ENCODE measurements at regions not wholly inside any gene's neighbourhood (a gene's known extent, or its start where the extent isn't known, plus 50 kb on each side); places are given as distances from the start of the nearest gene placed in this dataset.

- Histone ChIP-seq H3K9me3 (no peaks in the 10 kb centered on the region), H3K4me1 (no peaks in the 10 kb centered on the region), H3K27me3 (ENCODE audit: low read depth) (no peaks in the 10 kb centered on the region), H3K4me3 (no peak overlapping the region), H3K36me3 (replicated peaks) (no peaks in the 10 kb centered on the region)
- in situ Hi-C loops (cut with MboI; ENCODE audit: low sequenced_read_pairs) = no loop called here
- no peak for DNase-seq (ENCODE audit: low spot score in 2 of 2)
Observed at GRCh38 chr11:80144897-80145594, 704.2 kb upstream of the TENM4 start.

DNA sequence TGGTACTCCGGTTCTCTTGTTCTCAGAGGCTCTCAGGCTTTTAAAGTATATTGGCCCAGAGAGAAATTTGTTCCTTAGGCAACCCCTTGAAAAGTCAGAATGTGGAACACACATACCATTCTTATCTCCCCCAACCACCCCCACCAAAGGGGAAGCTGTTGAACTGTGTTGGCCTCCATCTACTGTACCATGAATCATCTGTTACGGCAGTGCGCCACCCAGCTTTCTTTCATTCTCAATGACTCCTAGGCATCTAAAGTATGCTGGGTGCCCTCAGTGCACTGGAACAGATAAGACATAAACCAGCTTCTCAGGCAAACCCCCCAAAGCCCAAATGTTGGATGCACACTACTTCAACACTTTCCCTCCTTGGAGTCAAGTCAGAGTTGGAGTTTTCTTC lies 696.2 kb upstream of the TENM4 start:
- Histone ChIP-seq H3K4me1 (no peaks in the 10 kb centered on the region), H3K36me3 (replicated peaks) (no peaks in the 10 kb centered on the region), H3K4me3 (no peak overlapping the region), H3K27me3 (ENCODE audit: low read depth) (0 out of 2 replicates have a peak, but pooled peaks cover 4% of the 10 kb centered on the region), H3K9me3 (no peaks in the 10 kb centered on the region)
- DNase-seq (ENCODE audit: low spot score in 2 of 2) = no peak
- in situ Hi-C loops (cut with MboI; ENCODE audit: low sequenced_read_pairs) = no loop called here

DNA sequence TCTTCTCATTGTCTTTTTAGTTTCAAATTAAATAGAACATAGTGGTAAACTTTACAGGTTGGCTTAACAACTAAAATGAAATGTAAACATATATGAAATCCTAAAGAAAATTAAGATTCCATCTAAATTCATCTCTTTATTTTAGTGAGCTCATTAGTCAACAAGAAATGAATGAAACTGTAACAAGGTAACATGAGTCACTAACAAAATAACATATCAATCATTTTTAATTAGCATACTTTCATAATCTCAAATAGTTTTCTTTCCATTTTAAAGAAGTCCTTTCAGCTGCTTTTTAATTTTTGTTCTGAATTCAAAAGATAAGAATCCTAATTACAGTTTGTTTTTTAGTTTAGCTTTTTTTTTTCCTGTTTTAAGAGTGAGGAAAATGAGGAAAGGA lies 688.6 kb upstream of the TENM4 start:
- Histone ChIP-seq H3K27me3 (ENCODE audit: low read depth) (no peaks in the 10 kb centered on the region), H3K36me3 (replicated peaks) (no peaks in the 10 kb centered on the region), H3K4me3 (no peak overlapping the region), H3K9me3 (no peaks in the 10 kb centered on the region), H3K4me1 (no peaks in the 10 kb centered on the region)
- in situ Hi-C loops (cut with MboI; ENCODE audit: low sequenced_read_pairs) = no loop called here
- DNase-seq (ENCODE audit: low spot score in 2 of 2) = no peak

GRCh38 chr11:80122211-80122610 lies 681.4 kb upstream of the TENM4 start:
- Histone ChIP-seq H3K27me3 (ENCODE audit: low read depth) (0 out of 2 replicates have a peak, but pooled peaks cover 3% of the 10 kb centered on the region), H3K4me1 (no peaks in the 10 kb centered on the region), H3K4me3 (no peak overlapping the region), H3K36me3 (replicated peaks) (no peaks in the 10 kb centered on the region), H3K9me3 (no peaks in the 10 kb centered on the region)
- in situ Hi-C loops (cut with MboI; ENCODE audit: low sequenced_read_pairs) = no loop called here
- DNase-seq (ENCODE audit: low spot score in 2 of 2) = no peak

DNA sequence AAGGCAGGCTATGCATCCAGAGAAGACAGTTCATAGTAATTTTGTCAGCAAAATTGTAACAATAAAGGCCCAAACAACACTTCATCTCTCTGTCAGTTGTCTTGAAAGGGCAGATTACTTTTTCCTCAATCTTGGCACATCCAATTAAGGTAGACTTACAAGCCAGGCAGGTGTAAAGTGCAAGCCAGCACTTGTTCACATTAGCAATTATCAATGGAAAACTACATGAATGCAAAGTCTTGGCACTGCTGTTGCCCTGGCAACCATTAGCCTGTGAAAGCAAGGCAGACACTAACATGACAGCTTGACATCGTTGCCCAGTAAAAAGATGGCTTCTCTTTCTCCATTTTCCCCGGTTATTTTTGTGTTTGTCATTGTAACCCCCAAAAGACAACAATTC lies 677.2 kb upstream of the TENM4 start:
- H3K27me3 ChIP-seq (ENCODE audit: low read depth) = 0 out of 2 replicates have a peak, but pooled peaks cover 3% of the 10 kb centered on the region
- H3K4me1 ChIP-seq = no peaks in the 10 kb centered on the region
- H3K4me3 ChIP-seq = no peak overlapping the region
- DNase-seq (ENCODE audit: low spot score in 2 of 2) = peak in 1 of 2 experiments; percentile 12
- no peaks in the 10 kb centered on the region for H3K9me3 ChIP-seq
- no peaks in the 10 kb centered on the region for H3K36me3 ChIP-seq (replicated peaks)
- in situ Hi-C loops (cut with MboI; ENCODE audit: low sequenced_read_pairs) = no loop called here

DNA sequence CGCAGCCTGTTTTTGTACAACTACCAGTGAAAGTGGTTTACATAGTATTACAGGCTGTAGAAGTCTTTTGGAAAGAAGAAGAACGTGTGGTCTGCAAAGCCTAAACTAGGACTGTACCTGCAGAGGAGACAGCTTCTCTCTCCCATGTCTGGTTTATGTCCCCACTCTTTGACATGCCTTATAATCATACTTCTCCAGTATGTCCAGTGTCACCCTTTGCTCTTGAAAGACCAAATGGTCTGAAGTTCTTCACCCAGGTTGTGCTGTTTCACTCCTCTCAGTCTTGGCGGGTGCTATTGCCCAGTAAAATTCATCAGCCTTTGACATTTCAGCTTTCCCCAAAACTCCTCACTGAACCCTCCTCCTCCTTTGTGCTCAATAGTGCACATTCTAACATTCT lies 676.0 kb upstream of the TENM4 start:
- in situ Hi-C loops (cut with MboI; ENCODE audit: low sequenced_read_pairs) = no loop called here
- H3K27me3 ChIP-seq (ENCODE audit: low read depth) = 0 out of 2 replicates have a peak, but pooled peaks cover 3% of the 10 kb centered on the region
- no peak for DNase-seq (ENCODE audit: low spot score in 2 of 2)

GRCh38 chr11:80109652-80110051 lies 668.8 kb upstream of the TENM4 start:
- no peak overlapping the region for H3K4me3 ChIP-seq
- DNase-seq (ENCODE audit: low spot score in 2 of 2) = no peak
- no peaks in the 10 kb centered on the region for H3K4me1 ChIP-seq
- no peaks in the 10 kb centered on the region for H3K36me3 ChIP-seq (replicated peaks)
- in situ Hi-C loops (cut with MboI; ENCODE audit: low sequenced_read_pairs) = no loop called here
- no peaks in the 10 kb centered on the region for H3K9me3 ChIP-seq
- H3K27me3 ChIP-seq (ENCODE audit: low read depth) = no peaks in the 10 kb centered on the region

More for the DNA sequence above, 676.0 kb upstream of the TENM4 start:
- Histone ChIP-seq H3K4me3 (no peak overlapping the region), H3K9me3 (no peaks in the 10 kb centered on the region), H3K36me3 (replicated peaks) (no peaks in the 10 kb centered on the region), H3K4me1 (no peaks in the 10 kb centered on the region)

- no peak for DNase-seq (ENCODE audit: low spot score in 2 of 2)
- Histone ChIP-seq H3K36me3 (replicated peaks) (no peaks in the 10 kb centered on the region), H3K4me3 (no peak overlapping the region), H3K9me3 (no peaks in the 10 kb centered on the region), H3K4me1 (no peaks in the 10 kb centered on the region), H3K27me3 (ENCODE audit: low read depth) (no peaks in the 10 kb centered on the region)
- in situ Hi-C loops (cut with MboI; ENCODE audit: low sequenced_read_pairs) = no loop called here
Observed at GRCh38 chr11:80109031-80109430, 668.2 kb upstream of the TENM4 start.

DNA sequence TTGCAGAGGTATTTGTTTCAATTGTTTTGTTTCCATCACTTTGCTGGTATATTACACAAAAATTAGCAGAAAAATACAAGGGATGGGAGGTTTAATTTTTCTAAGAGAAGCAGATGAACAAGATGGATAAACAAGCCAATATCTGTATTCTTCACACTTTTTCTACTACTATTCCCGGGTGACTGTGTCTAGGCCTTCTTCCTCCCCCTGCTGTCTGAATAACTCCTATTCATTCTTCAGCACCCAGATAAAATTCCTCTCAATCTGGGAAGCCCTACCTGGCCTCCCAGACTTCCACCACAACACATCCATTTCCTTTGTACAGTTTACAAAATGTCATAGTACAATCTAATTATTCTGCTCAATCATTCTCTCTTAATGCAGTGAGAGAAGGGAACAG lies 666.6 kb upstream of the TENM4 start:
- Histone ChIP-seq H3K27me3 (ENCODE audit: low read depth) (no peaks in the 10 kb centered on the region), H3K4me3 (no peak overlapping the region), H3K36me3 (replicated peaks) (no peaks in the 10 kb centered on the region), H3K4me1 (no peaks in the 10 kb centered on the region), H3K9me3 (no peaks in the 10 kb centered on the region)
- DNase-seq (ENCODE audit: low spot score in 2 of 2) = no peak
- in situ Hi-C loops (cut with MboI; ENCODE audit: low sequenced_read_pairs) = no loop called here

GRCh38 chr11:80104191-80104590 lies 663.4 kb upstream of the TENM4 start:
- no peaks in the 10 kb centered on the region for H3K4me1 ChIP-seq
- no peak overlapping the region for H3K4me3 ChIP-seq
- no peak for DNase-seq (ENCODE audit: low spot score in 2 of 2)
- H3K36me3 ChIP-seq (replicated peaks) = no peaks in the 10 kb centered on the region
- in situ Hi-C loops (cut with MboI; ENCODE audit: low sequenced_read_pairs) = no loop called here
- H3K9me3 ChIP-seq = no peaks in the 10 kb centered on the region
- H3K27me3 ChIP-seq (ENCODE audit: low read depth) = no peaks in the 10 kb centered on the region

DNA sequence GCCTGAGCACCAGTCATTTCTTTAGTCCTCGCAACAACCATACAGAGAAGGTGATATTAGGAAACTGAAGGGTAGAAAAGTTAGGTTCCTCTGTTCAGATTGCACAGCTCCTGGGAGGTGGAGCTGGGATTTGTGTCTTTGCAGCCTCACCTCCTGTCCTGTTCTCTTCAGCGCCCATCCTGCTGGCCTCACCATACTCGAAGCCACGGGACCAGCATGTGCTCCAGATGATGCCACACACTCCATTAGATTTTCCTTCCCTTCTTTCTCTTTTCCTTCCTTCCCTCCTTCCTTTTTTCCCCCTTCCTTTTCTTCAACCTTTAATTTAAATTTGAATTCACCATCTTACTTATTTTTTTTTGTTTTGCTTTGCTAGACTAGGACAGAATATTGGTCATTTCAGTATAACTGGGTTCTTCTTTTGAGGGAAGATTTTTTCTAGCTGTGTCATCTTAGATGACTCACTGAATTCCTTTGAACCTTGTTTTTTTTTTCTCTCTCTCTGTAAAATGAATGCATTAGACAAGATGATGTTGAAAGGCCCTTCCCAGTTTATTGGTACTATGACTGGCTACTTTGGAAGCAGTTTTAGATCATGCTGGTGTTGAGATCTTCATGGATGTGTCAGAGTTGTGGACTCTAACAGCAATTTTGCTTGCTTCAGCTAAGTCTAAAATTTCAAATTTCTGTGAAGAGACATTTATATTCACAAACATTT lies 662.5 kb upstream of the TENM4 start:
- Histone ChIP-seq H3K9me3 (no peaks in the 10 kb centered on the region), H3K27me3 (ENCODE audit: low read depth) (no peaks in the 10 kb centered on the region), H3K4me3 (no peak overlapping the region), H3K36me3 (replicated peaks) (no peaks in the 10 kb centered on the region), H3K4me1 (no peaks in the 10 kb centered on the region)
- DNase-seq (ENCODE audit: low spot score in 2 of 2) = no peak
- in situ Hi-C loops (cut with MboI; ENCODE audit: low sequenced_read_pairs) = no loop called here

- no peaks in the 10 kb centered on the region for H3K9me3 ChIP-seq
- no peak overlapping the region for H3K4me3 ChIP-seq
- no peaks in the 10 kb centered on the region for H3K4me1 ChIP-seq
- no peaks in the 10 kb centered on the region for H3K36me3 ChIP-seq (replicated peaks)
- no peaks in the 10 kb centered on the region for H3K27me3 ChIP-seq (ENCODE audit: low read depth)
- DNase-seq (ENCODE audit: low spot score in 2 of 2) = no peak
- in situ Hi-C loops (cut with MboI; ENCODE audit: low sequenced_read_pairs) = no loop called here
Observed at GRCh38 chr11:80097146-80097545, 656.3 kb upstream of the TENM4 start.

- H3K36me3 ChIP-seq (replicated peaks) = no peaks in the 10 kb centered on the region
- DNase-seq (ENCODE audit: low spot score in 2 of 2) = no peak
- no peaks in the 10 kb centered on the region for H3K4me1 ChIP-seq
- no peak overlapping the region for H3K4me3 ChIP-seq
- in situ Hi-C loops (cut with MboI; ENCODE audit: low sequenced_read_pairs) = no loop called here
- H3K9me3 ChIP-seq = no peaks in the 10 kb centered on the region
- no peaks in the 10 kb centered on the region for H3K27me3 ChIP-seq (ENCODE audit: low read depth)
Observed at GRCh38 chr11:80096736-80097135, 655.9 kb upstream of the TENM4 start.

DNA sequence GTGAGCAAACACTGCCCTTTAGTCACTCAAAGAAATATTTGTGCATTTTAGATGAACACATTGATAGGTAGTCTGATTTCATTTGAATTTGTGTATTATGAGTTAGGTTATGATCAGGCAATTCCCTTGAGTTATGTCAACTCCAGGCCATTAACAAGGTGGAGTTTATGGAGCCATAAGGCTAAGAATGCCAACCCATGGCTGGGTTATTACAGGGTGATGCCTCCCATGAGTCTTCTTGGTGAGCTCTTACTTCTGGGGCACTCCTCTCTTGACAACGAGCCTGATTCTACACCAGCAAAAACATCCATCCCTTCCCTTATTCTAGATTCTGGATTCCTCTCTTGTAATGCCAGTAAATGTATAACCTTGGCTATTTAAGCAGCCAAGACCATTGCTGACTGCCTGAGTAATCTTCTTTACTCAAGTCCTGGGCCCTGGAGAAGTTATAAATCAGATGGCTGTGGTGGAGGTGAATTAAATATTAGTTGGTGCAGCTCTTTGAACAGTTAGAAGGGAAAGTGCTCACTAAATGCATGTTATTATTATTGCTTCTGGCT lies 645.7 kb upstream of the TENM4 start:
- in situ Hi-C loops (cut with MboI; ENCODE audit: low sequenced_read_pairs) = no loop called here
- Histone ChIP-seq H3K4me1 (no peaks in the 10 kb centered on the region), H3K27me3 (ENCODE audit: low read depth) (no peaks in the 10 kb centered on the region; the same call in 1 of the 2 replicates), H3K9me3 (no peaks in the 10 kb centered on the region), H3K4me3 (no peak overlapping the region), H3K36me3 (replicated peaks) (no peaks in the 10 kb centered on the region)
- DNase-seq (ENCODE audit: low spot score in 2 of 2) = no peak

Data from HAP-1 (cell line).